Upper lobe of right lung (tissue), 1 donor: ENCODE measurements at regions not wholly inside any gene's neighbourhood (a gene's known extent, or its start where the extent isn't known, plus 50 kb on each side); places are given as distances from the start of the nearest gene placed in this dataset.

Source experiments
- ATAC-seq: fragments of 200-7000 bp; cut with Tn5 transposase; one replicate; pipeline ENCODE4 v1.9.1; 2020; ENCODE audit warnings: mild to moderate bottlenecking, moderate library complexity
- DNase-seq: peaks from one replicate; pipeline ENCODE4 v3.0.0-alpha.2; 2020
- H3K27ac ChIP-seq: fragments of 200-600 bp; one replicate; pipeline ENCODE4 v1.8.0; 2022
- H3K27me3 ChIP-seq: fragments of 200-600 bp; one replicate; pipeline ENCODE4 v1.8.0; 2022; ENCODE audit warnings: mild to moderate bottlenecking
- H3K36me3 ChIP-seq: fragments of 200-600 bp; one replicate; pipeline ENCODE4 v1.8.0; 2022
- H3K4me1 ChIP-seq: fragments of 200-600 bp; one replicate; pipeline ENCODE4 v1.8.0; 2022
- H3K4me3 ChIP-seq: fragments of 200-600 bp; one replicate; pipeline ENCODE4 v1.8.0; 2022; ENCODE audit warnings: mild to moderate bottlenecking
- H3K9me3 ChIP-seq: fragments of 200-600 bp; one replicate; pipeline ENCODE4 v1.8.0; 2022
- intact Hi-C: fragments of 100-400 bp; cut with DNase I; formaldehyde crosslinking; loops from one replicate; pipeline ENCODE4 v1.11.0; 2022
- TF ChIP-seq, protein P1 (sequence below): fragments of 200-600 bp; IDR thresholded peaks from one replicate; pipeline ENCODE4 v1.8.0; 2022; ENCODE audit warnings: antibody characterized with exemption
- donor health status: DM: no; HTN: yes; CAD: no; lungs with severe emphysema.

DNA sequence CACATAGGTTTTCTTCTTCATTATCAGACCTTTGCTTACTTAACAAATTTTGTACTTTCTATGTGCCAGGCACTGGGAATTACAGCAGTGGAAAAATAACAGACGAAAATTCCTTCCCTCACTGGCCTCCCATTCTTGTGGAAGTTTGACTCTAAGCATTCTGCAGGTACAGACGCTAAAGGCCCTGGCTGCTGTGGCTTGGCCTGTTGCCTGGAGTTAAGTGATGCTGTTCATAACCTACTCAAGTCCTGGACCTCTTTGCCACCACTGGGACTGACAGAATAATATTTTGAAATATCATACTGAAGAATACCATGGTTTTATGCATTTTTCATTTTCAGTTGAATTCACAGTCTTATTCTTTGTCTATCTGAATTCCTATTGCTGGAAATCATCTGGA, 97.3 kb upstream of the SPATA31C2 start:
- H3K36me3 ChIP-seq, result no peaks in the 10 kb centered on the region
- DNase-seq (no peak), ATAC-seq (no peak)
- H3K4me1 ChIP-seq, result peaks cover 8% of the 10 kb centered on the region
- H3K27ac ChIP-seq, result no peak overlapping the region
- intact Hi-C loops, result no loop called here
- no peaks in the 10 kb centered on the region for H3K9me3 ChIP-seq
- no peak overlapping the region for H3K4me3 ChIP-seq
- TF ChIP-seq, protein P1, sequence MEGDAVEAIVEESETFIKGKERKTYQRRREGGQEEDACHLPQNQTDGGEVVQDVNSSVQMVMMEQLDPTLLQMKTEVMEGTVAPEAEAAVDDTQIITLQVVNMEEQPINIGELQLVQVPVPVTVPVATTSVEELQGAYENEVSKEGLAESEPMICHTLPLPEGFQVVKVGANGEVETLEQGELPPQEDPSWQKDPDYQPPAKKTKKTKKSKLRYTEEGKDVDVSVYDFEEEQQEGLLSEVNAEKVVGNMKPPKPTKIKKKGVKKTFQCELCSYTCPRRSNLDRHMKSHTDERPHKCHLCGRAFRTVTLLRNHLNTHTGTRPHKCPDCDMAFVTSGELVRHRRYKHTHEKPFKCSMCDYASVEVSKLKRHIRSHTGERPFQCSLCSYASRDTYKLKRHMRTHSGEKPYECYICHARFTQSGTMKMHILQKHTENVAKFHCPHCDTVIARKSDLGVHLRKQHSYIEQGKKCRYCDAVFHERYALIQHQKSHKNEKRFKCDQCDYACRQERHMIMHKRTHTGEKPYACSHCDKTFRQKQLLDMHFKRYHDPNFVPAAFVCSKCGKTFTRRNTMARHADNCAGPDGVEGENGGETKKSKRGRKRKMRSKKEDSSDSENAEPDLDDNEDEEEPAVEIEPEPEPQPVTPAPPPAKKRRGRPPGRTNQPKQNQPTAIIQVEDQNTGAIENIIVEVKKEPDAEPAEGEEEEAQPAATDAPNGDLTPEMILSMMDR, result no peak
- no peaks in the 10 kb centered on the region for H3K27me3 ChIP-seq

DNA sequence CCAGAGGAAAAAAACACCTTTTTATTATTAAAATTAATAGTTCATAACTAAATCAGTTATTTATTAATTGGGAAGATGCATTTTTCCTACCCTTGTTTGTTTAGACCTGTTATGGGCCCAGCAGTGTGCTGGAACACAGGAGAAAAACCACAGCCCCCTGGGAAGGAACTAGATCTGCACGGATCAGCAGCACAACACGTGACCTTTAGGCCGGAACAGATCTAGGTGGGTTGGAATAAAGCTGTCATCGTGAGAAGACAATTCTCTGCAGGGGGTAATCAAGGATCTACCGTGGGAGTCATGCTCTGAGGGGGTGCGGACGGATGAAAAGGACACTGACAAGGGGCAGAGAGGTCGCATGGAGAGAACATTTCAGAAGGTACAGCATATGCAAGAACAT, 95.8 kb upstream of the SPATA31C2 start:
- Histone ChIP-seq H3K36me3 (no peaks in the 10 kb centered on the region), H3K4me3 (no peak overlapping the region), H3K27ac (no peak overlapping the region), H3K9me3 (no peaks in the 10 kb centered on the region), H3K4me1 (peaks cover 8% of the 10 kb centered on the region), H3K27me3 (no peaks in the 10 kb centered on the region)
- intact Hi-C loops, result no loop called here
- no peak for ATAC-seq
- DNase-seq, result no peak
- TF ChIP-seq, protein P1, result no peak

DNA sequence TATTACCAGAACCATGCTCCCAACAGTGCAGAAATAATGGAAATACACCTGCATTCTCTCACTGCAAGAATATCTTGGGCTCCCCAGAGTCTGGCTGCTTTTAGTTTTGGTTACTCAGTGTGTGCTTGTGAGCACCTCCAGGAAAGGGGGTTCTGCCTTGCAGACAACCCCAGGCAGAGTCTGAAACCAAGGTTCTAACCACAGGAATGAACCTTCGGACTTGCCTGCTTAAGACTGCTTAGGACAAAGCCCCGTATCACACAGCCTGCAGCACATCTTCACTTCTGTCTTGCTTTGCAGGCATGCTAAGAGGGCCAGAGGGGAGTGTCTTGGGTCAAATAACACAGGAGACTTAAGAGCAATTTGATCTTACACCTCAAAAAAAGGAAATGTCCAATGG, 94.8 kb upstream of the SPATA31C2 start:
- intact Hi-C loops, result no loop called here
- no peaks in the 10 kb centered on the region for H3K36me3 ChIP-seq
- no peaks in the 10 kb centered on the region for H3K9me3 ChIP-seq
- TF ChIP-seq, protein P1, result no peak
- no peak for ATAC-seq
- H3K27ac ChIP-seq, result no peak overlapping the region
- DNase-seq, result no peak
- no peak overlapping the region for H3K4me3 ChIP-seq
- no peaks in the 10 kb centered on the region for H3K27me3 ChIP-seq
- peaks cover 8% of the 10 kb centered on the region for H3K4me1 ChIP-seq

DNA sequence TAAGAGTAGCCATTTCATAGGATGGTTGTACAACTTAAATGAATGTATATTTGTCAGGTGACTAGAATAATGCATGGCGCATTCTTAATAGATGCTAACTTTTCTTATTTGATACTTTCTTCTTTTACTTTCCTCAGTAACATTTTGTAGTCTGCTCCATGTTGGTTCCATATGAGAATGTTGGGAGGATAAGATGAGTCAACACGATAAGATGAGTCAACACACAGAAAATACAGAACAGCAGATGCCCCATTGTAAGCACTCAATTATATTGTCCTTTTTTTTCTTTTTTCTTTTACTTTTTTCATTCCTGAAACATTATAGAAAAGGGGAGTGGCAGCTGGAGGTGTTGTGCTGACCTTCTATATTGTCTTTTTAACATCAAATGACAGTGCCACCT, 92.3 kb upstream of the SPATA31C2 start:
- ATAC-seq (no peak), DNase-seq (no peak)
- H3K4me1 ChIP-seq, result no peaks in the 10 kb centered on the region
- TF ChIP-seq, protein P1, result no peak
- no peak overlapping the region for H3K4me3 ChIP-seq
- no peak overlapping the region for H3K27ac ChIP-seq
- no peaks in the 10 kb centered on the region for H3K27me3 ChIP-seq
- H3K36me3 ChIP-seq, result no peaks in the 10 kb centered on the region
- intact Hi-C loops, result no loop called here
- no peaks in the 10 kb centered on the region for H3K9me3 ChIP-seq

DNA sequence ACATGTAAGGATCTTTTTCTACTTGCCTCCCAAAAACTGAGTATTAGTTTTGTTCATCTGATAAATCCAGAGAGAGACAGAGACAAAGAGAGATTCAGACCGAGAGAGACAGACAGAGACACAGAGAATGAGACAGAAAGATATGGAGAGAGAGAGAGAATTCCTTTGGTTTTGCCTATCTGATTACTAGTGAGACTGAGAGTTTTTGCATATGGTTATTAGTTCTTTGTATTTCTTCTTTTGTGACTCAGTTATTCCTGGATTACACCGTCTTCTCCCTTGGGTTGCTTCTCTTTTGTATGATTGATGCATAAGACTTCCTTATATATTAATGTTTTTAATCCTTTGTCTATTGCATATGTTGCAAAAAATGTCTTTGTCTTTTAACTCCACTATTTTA, 91.2 kb upstream of the SPATA31C2 start:
- no peaks in the 10 kb centered on the region for H3K9me3 ChIP-seq
- H3K36me3 ChIP-seq, result no peaks in the 10 kb centered on the region
- intact Hi-C loops, result no loop called here
- no peak for ATAC-seq
- TF ChIP-seq, protein P1, result no peak
- H3K27me3 ChIP-seq, result no peaks in the 10 kb centered on the region
- H3K27ac ChIP-seq, result no peak overlapping the region
- H3K4me1 ChIP-seq, result no peaks in the 10 kb centered on the region
- H3K4me3 ChIP-seq, result no peak overlapping the region
- DNase-seq, result no peak

DNA sequence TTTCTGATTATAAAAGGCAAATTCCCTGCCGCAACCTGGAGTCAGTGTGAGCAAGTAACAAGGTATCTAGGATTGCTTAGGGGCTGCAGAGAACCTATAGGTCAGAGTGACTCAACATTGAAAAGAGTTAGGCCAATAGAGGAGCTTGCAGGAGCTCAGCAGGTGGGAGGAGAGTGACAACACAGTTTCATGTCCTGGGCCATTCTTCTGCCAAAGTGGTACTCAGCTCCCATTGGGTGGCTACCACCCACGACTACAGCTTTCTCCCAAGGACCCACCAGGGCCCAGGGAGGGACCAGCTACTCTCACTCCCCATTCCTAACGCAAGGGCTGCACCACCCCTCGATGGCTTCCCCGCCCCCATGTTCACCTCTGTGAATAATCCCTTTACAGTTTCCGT, 86.7 kb upstream of the SPATA31C2 start:
- H3K27me3 ChIP-seq, result no peaks in the 10 kb centered on the region
- H3K9me3 ChIP-seq, result no peaks in the 10 kb centered on the region
- no peak for ATAC-seq
- no peaks in the 10 kb centered on the region for H3K4me1 ChIP-seq
- H3K4me3 ChIP-seq, result no peak overlapping the region
- intact Hi-C loops, result no loop called here
- DNase-seq, result no peak
- H3K36me3 ChIP-seq, result no peaks in the 10 kb centered on the region
- no peak overlapping the region for H3K27ac ChIP-seq
- TF ChIP-seq, protein P1, result no peak
